OCI-LY1 (cell line): ENCODE measurements at regions not wholly inside any gene's neighbourhood (a gene's known extent, or its start where the extent isn't known, plus 50 kb on each side); places are given as distances from the start of the nearest gene placed in this dataset.

Experiments
- H2AFZ ChIP-seq: fragments of 200-600 bp; sonication (generic), shearing (Covaris generic); 2 replicates; pipeline ENCODE4 v1.6.0; 2014; ENCODE audit warnings: antibody characterized with exemption, mild to moderate bottlenecking, low read length
- H3F3A ChIP-seq: fragments of 200-600 bp; sonication (generic), shearing (Covaris generic); 2 replicates; pipeline ENCODE4 v1.6.0; 2014; ENCODE audit warnings: mild to moderate bottlenecking, antibody characterized with exemption, low read length, moderate library complexity; ENCODE audit not compliant: insufficient read depth
- H3K27ac ChIP-seq: fragments of 200-600 bp; sonication (generic); 2 replicates; pipeline ENCODE4 v1.5.1; 2014; ENCODE audit warnings: low read length, mixed run types, mild to moderate bottlenecking, low read depth; ENCODE audit not compliant: poor library complexity, severe bottlenecking
- H3K27me3 ChIP-seq: fragments of 200-600 bp; sonication (generic); 2 replicates; pipeline ENCODE4 v1.6.0; 2014; ENCODE audit warnings: antibody characterized with exemption, mild to moderate bottlenecking, low read length, moderate library complexity; ENCODE audit not compliant: insufficient read depth
- H3K36me3 ChIP-seq: fragments of 200-600 bp; sonication (generic); 2 replicates; pipeline ENCODE4 v1.6.1; 2014; ENCODE audit warnings: mild to moderate bottlenecking, antibody characterized with exemption, low read length, moderate library complexity, mixed read lengths; ENCODE audit not compliant: insufficient read depth
- H3K4me1 ChIP-seq: fragments of 200-600 bp; sonication (generic); 2 replicates; pipeline ENCODE4 v1.5.1; 2014; ENCODE audit warnings: mild to moderate bottlenecking, low read length, moderate library complexity; ENCODE audit not compliant: insufficient read depth, severe bottlenecking
- H3K4me2 ChIP-seq: fragments of 200-600 bp; sonication (generic), shearing (Covaris generic); 2 replicates; pipeline ENCODE4 v1.6.1; 2014; ENCODE audit warnings: low read length
- H3K4me3 ChIP-seq: fragments of 200-600 bp; sonication (generic); 2 replicates; pipeline ENCODE4 v1.5.1; 2014; ENCODE audit warnings: low read length, low read depth, mild to moderate bottlenecking, mixed read lengths; ENCODE audit not compliant: poor library complexity, severe bottlenecking
- H3K79me2 ChIP-seq: fragments of 200-600 bp; shearing (Covaris generic); 2 replicates; pipeline ENCODE4 v1.6.1; 2016; ENCODE audit warnings: mixed run types, low read length, mixed read lengths; ENCODE audit not compliant: insufficient read depth
- H3K9ac ChIP-seq: fragments of 200-600 bp; sonication (generic), shearing (Covaris generic); 2 replicates; pipeline ENCODE4 v1.6.1; 2014; ENCODE audit warnings: mild to moderate bottlenecking, low read length, mixed read lengths
- H3K9me2 ChIP-seq: fragments of 200-600 bp; sonication (generic), shearing (Covaris generic); 2 replicates; pipeline ENCODE4 v1.6.1; 2014; ENCODE audit warnings: low read depth, mild to moderate bottlenecking, low read length, mixed read lengths
- H3K9me3 ChIP-seq: fragments of 200-600 bp; shearing (Covaris generic); 2 replicates; pipeline ENCODE4 v1.6.1; 2014; ENCODE audit warnings: low read length, mixed read lengths
- H4K20me1 ChIP-seq: fragments of 200-600 bp; sonication (generic), shearing (Covaris generic); 2 replicates; pipeline ENCODE4 v1.6.0; 2016; ENCODE audit warnings: mild to moderate bottlenecking, low read length; ENCODE audit not compliant: insufficient read depth
- CTCF ChIP-seq: fragments of 200-600 bp; sonication (generic), shearing (Covaris generic); IDR thresholded peaks from 2 replicates; pipeline ENCODE4 v1.5.1; 2017; ENCODE audit warnings: mild to moderate bottlenecking, antibody characterized with exemption, low read length, moderate library complexity, mixed read lengths
- EZH2 ChIP-seq: fragments of 200-600 bp; sonication (generic), shearing (Covaris generic); IDR thresholded peaks from 2 replicates; pipeline ENCODE4 v1.8.0; 2017; ENCODE audit warnings: borderline replicate concordance, mixed run types, mild to moderate bottlenecking, antibody characterized with exemption, low read length, moderate library complexity, mixed read lengths

GRCh38 chr4:157713342-157713741 is 459.5 kb downstream of the GASK1B start:
- Histone ChIP-seq H3K36me3 (no peaks in the 10 kb centered on the region), H3K27me3 (no peaks in the 10 kb centered on the region), H2AFZ (no peak overlapping the region), H3K9me2 (no peaks in the 10 kb centered on the region), H3K4me1 (no peaks in the 10 kb centered on the region), H3K9me3 (no peaks in the 10 kb centered on the region), H3K4me2 (no peak overlapping the region), H3K79me2 (no peaks in the 10 kb centered on the region), H3K4me3 (no peak overlapping the region), H3F3A (no peaks in the 10 kb centered on the region), H4K20me1 (no peaks in the 10 kb centered on the region), H3K27ac (no peak overlapping the region), H3K9ac (no peak overlapping the region)
- no peak for TF ChIP-seq CTCF

- no peaks in the 10 kb centered on the region for H3K79me2 ChIP-seq
- H3K27ac ChIP-seq: no peak overlapping the region
- H3F3A ChIP-seq: no peaks in the 10 kb centered on the region
- no peak overlapping the region for H3K9ac ChIP-seq
- no peaks in the 10 kb centered on the region for H3K9me3 ChIP-seq
- H2AFZ ChIP-seq: no peak overlapping the region
- H4K20me1 ChIP-seq: no peaks in the 10 kb centered on the region
- no peak overlapping the region for H3K4me2 ChIP-seq
- no peak for TF ChIP-seq CTCF
- H3K4me1 ChIP-seq: no peaks in the 10 kb centered on the region
- H3K27me3 ChIP-seq: no peaks in the 10 kb centered on the region
- no peak overlapping the region for H3K4me3 ChIP-seq
- H3K36me3 ChIP-seq: no peaks in the 10 kb centered on the region
- H3K9me2 ChIP-seq: no peaks in the 10 kb centered on the region
Measured at GRCh38 chr4:157706155-157706554, 466.7 kb downstream of the GASK1B start.

GRCh38 chr4:157702831-157703230 is 470.0 kb downstream of the GASK1B start:
- Histone ChIP-seq H3K9ac (no peak overlapping the region), H3K79me2 (no peaks in the 10 kb centered on the region), H2AFZ (no peak overlapping the region), H3K27me3 (no peaks in the 10 kb centered on the region), H3K4me3 (no peak overlapping the region), H3K9me2 (no peaks in the 10 kb centered on the region), H3K4me1 (no peaks in the 10 kb centered on the region), H3F3A (no peaks in the 10 kb centered on the region), H3K9me3 (no peaks in the 10 kb centered on the region), H4K20me1 (no peaks in the 10 kb centered on the region), H3K4me2 (no peak overlapping the region), H3K36me3 (no peaks in the 10 kb centered on the region), H3K27ac (no peak overlapping the region)
- TF ChIP-seq EZH2: no peak
- TF ChIP-seq CTCF: no peak
